Liver (tissue), 8 donors: ENCODE measurements at regions not wholly inside any gene's neighbourhood (a gene's known extent, or its start where the extent isn't known, plus 50 kb on each side); places are given as distances from the start of the nearest gene placed in this dataset.

Experiments
- DNase-seq: peaks from one replicate; pipeline ENCODE4 v3.0.0-alpha.2; 2017; ENCODE audit warnings: low spot score
- H3K27ac ChIP-seq, 2 donors: one replicate each; pipeline ENCODE4 v1.7.0; 2013; ENCODE audit warnings: inconsistent platforms in 2 of 2, low read length in 2 of 2, control low read depth in 1 of 2, low read depth in 1 of 2, mild to moderate bottlenecking in 1 of 2
- H3K27me3 ChIP-seq, 4 donors: one replicate each; pipeline versions ENCODE4 v1.6.1 to v1.7.0; 2013; ENCODE audit warnings: low read length in 3 of 4, inconsistent platforms in 1 of 4, mild to moderate bottlenecking in 1 of 4, moderate library complexity in 1 of 4; ENCODE audit not compliant: control insufficient read depth in 4 of 4, insufficient read depth in 4 of 4
- H3K36me3 ChIP-seq, 4 donors: one replicate each; pipeline versions ENCODE4 v1.6.1 to v1.7.0; 2013; ENCODE audit warnings: low read length in 3 of 4, mild to moderate bottlenecking in 3 of 4, low read depth in 1 of 4, moderate library complexity in 1 of 4; ENCODE audit not compliant: control insufficient read depth in 4 of 4, insufficient read depth in 3 of 4
- H3K4me1 ChIP-seq, 4 donors: one replicate each; pipeline versions ENCODE4 v1.6.1 to v1.7.0; 2013; ENCODE audit warnings: low read length in 3 of 4, mild to moderate bottlenecking in 3 of 4, moderate library complexity in 1 of 4; ENCODE audit not compliant: control insufficient read depth in 4 of 4, insufficient read depth in 4 of 4
- H3K4me3 ChIP-seq, 3 donors: one replicate each; pipeline versions ENCODE4 v1.6.1 to v1.7.0; 2013; ENCODE audit warnings: low read length in 3 of 3, control low read depth in 1 of 3, low read depth in 1 of 3, mild to moderate bottlenecking in 1 of 3
- H3K9ac ChIP-seq, 2 donors: one replicate each; pipeline ENCODE4 v1.7.0; 2013; ENCODE audit warnings: low read length in 2 of 2, mild to moderate bottlenecking in 2 of 2, moderate library complexity in 2 of 2, control low read depth in 1 of 2, low read depth in 1 of 2
- H3K9me3 ChIP-seq, 4 donors: one replicate each; pipeline versions ENCODE4 v1.6.1 to v1.7.0; 2013; ENCODE audit warnings: low read length in 3 of 4; ENCODE audit not compliant: control insufficient read depth in 4 of 4
- FOXA1 ChIP-seq: IDR thresholded peaks from 2 replicates; pipeline ENCODE4 v1.6.1; 2016; ENCODE audit warnings: antibody characterized with exemption
- HNF4G ChIP-seq: IDR thresholded peaks from 2 replicates; pipeline ENCODE4 v1.6.1; 2016; ENCODE audit warnings: antibody characterized with exemption
- JUND ChIP-seq, 2 donors: IDR thresholded peaks; 2 replicates each; pipeline ENCODE4 v1.6.1; 2016; ENCODE audit warnings: antibody characterized with exemption in 2 of 2
- NR2F2 ChIP-seq: IDR thresholded peaks from 2 replicates; pipeline ENCODE4 v1.6.1; 2016; ENCODE audit warnings: antibody characterized with exemption
- SP1 ChIP-seq: IDR thresholded peaks from 2 replicates; pipeline ENCODE4 v1.6.1; 2018; ENCODE audit warnings: antibody characterized with exemption, mild to moderate bottlenecking
- TAF1 ChIP-seq: conservative IDR thresholded peaks from 2 replicates; pipeline ENCODE4 v1.6.1; 2016; ENCODE audit warnings: antibody characterized with exemption, mild to moderate bottlenecking
- YY1 ChIP-seq: IDR thresholded peaks from 2 replicates; pipeline ENCODE4 v1.6.1; 2016; ENCODE audit warnings: antibody characterized with exemption, mild to moderate bottlenecking
- WGBS: extraction: QIAGEN DNeasy Blood & Tissue Kit; methylation state at CpG from one replicate; pipeline ENCODE4 v1.1.7; 2013; 5-methylcytosine and 5-hydroxymethylcytosine counted together
- TF ChIP-seq, protein P1 (sequence below): IDR thresholded peaks from 2 replicates; pipeline ENCODE4 v1.6.1; 2016; ENCODE audit warnings: antibody characterized with exemption, mild to moderate bottlenecking
- TF ChIP-seq, protein P2 (sequence below): IDR thresholded peaks from 2 replicates; pipeline ENCODE4 v1.6.1; 2016; ENCODE audit warnings: antibody characterized with exemption
- TF ChIP-seq, protein P3 (sequence below): fragments of 150-350 bp; IDR thresholded peaks from 2 replicates; pipeline ENCODE4 v1.5.1; 2017; ENCODE audit warnings: improper control_type of control experiment, low read depth, low read length; ENCODE audit not compliant: missing input control
- donor health status: healthy.
- donor health status: healthy.
- donor health status: healthy.
- donor health status: healthy.
- donor health status: healthy.

DNA sequence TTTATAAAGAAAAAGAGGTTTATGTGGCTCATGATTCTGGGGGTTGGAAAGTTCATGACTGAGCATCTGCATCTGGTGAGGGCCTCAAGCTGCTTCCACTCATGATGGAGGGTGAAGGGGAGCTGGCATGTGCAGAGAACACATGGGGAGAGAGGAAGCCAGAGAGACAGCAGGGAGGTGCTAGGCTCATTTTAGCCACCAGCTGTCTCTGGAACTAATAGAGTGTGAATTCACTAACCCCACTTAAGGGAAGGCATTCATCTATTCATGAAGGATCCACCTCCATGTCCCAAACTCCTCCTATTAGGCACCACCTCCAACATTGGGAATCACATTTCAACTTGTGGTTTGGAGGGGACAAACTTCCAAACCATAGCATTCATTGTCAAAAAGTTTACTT, 137.3 kb upstream of the PMEPA1 start:
- TF ChIP-seq, protein P1, sequence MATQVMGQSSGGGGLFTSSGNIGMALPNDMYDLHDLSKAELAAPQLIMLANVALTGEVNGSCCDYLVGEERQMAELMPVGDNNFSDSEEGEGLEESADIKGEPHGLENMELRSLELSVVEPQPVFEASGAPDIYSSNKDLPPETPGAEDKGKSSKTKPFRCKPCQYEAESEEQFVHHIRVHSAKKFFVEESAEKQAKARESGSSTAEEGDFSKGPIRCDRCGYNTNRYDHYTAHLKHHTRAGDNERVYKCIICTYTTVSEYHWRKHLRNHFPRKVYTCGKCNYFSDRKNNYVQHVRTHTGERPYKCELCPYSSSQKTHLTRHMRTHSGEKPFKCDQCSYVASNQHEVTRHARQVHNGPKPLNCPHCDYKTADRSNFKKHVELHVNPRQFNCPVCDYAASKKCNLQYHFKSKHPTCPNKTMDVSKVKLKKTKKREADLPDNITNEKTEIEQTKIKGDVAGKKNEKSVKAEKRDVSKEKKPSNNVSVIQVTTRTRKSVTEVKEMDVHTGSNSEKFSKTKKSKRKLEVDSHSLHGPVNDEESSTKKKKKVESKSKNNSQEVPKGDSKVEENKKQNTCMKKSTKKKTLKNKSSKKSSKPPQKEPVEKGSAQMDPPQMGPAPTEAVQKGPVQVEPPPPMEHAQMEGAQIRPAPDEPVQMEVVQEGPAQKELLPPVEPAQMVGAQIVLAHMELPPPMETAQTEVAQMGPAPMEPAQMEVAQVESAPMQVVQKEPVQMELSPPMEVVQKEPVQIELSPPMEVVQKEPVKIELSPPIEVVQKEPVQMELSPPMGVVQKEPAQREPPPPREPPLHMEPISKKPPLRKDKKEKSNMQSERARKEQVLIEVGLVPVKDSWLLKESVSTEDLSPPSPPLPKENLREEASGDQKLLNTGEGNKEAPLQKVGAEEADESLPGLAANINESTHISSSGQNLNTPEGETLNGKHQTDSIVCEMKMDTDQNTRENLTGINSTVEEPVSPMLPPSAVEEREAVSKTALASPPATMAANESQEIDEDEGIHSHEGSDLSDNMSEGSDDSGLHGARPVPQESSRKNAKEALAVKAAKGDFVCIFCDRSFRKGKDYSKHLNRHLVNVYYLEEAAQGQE, result no peak
- TF ChIP-seq, protein P2, sequence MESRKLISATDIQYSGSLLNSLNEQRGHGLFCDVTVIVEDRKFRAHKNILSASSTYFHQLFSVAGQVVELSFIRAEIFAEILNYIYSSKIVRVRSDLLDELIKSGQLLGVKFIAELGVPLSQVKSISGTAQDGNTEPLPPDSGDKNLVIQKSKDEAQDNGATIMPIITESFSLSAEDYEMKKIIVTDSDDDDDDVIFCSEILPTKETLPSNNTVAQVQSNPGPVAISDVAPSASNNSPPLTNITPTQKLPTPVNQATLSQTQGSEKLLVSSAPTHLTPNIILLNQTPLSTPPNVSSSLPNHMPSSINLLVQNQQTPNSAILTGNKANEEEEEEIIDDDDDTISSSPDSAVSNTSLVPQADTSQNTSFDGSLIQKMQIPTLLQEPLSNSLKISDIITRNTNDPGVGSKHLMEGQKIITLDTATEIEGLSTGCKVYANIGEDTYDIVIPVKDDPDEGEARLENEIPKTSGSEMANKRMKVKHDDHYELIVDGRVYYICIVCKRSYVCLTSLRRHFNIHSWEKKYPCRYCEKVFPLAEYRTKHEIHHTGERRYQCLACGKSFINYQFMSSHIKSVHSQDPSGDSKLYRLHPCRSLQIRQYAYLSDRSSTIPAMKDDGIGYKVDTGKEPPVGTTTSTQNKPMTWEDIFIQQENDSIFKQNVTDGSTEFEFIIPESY, result no peak
- no peak for TF ChIP-seq SP1
- Histone ChIP-seq H3K4me1 (no peaks in the 10 kb centered on the region), H3K27me3 (peaks cover 0 to 3% (median 0%) of the 10 kb centered on the region in 4 donors), H3K27ac (no peak overlapping the region), H3K36me3 (no peaks in the 10 kb centered on the region), H3K9me3 (no peaks in the 10 kb centered on the region), H3K9ac (no peak overlapping the region), H3K4me3 (no peak overlapping the region)
- no peak for DNase-seq

DNA sequence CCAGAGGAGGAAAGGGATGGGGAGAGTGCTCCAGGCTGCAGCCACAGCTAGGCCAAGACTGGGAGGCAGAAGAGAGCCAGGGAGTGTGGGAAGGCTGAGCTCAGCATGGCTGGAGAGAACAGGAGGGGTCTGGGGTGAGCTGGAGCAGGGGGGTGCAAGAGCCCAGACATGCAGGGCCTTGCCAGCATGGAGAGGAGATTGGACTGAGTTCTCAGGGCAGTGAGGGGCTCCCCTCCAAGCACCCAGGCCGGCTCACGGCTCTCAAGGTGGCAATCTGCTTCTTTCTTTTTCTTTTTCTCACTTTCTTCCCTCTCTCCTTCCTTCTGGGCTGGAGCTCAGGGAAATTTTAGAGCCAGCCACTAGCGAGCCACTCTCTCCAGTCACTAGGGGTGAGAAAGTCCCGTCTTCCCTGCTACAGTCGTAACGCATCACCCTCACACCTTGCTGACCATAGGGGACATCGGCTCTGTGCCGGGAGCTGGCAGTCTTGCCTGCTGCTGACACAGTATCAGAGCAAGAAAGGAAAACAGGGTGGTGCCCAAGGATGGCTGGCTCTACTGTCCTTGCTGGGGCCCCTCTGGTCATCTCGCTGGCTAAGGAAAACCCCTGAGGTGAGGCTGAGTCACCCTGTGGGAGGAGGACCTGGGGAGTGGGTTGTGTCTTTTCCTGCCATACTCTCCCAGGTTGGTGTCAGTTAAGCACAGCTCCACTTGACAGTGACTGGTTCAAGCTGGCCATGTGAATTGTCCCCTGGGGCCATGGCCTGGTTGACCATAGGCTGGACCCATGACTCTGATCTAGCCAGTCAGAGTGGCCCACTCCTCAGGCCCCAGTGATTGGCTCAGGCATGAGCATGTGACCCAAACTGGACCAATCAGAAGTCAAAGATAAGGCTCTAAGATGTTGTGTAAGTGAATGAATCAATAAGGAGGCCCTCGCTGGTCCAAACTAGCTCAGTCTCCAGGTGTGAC, 135.1 kb upstream of the PMEPA1 start:
- peak; percentile 30 for DNase-seq
- Histone ChIP-seq H3K4me3 (no peak overlapping the region), H3K27ac (no peak overlapping the region), H3K27me3 (peaks cover 0 to 3% (median 0%) of the 10 kb centered on the region in 4 donors), H3K9me3 (no peaks in the 10 kb centered on the region), H3K9ac (no peak overlapping the region), H3K4me1 (no peaks in the 10 kb centered on the region), H3K36me3 (no peaks in the 10 kb centered on the region)
- no peak for TF ChIP-seq FOXA1
- TF ChIP-seq, protein P3, sequence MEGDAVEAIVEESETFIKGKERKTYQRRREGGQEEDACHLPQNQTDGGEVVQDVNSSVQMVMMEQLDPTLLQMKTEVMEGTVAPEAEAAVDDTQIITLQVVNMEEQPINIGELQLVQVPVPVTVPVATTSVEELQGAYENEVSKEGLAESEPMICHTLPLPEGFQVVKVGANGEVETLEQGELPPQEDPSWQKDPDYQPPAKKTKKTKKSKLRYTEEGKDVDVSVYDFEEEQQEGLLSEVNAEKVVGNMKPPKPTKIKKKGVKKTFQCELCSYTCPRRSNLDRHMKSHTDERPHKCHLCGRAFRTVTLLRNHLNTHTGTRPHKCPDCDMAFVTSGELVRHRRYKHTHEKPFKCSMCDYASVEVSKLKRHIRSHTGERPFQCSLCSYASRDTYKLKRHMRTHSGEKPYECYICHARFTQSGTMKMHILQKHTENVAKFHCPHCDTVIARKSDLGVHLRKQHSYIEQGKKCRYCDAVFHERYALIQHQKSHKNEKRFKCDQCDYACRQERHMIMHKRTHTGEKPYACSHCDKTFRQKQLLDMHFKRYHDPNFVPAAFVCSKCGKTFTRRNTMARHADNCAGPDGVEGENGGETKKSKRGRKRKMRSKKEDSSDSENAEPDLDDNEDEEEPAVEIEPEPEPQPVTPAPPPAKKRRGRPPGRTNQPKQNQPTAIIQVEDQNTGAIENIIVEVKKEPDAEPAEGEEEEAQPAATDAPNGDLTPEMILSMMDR, result no peak
- 78% methylated on average over 10 of the region's 10 CpGs for WGBS

DNA sequence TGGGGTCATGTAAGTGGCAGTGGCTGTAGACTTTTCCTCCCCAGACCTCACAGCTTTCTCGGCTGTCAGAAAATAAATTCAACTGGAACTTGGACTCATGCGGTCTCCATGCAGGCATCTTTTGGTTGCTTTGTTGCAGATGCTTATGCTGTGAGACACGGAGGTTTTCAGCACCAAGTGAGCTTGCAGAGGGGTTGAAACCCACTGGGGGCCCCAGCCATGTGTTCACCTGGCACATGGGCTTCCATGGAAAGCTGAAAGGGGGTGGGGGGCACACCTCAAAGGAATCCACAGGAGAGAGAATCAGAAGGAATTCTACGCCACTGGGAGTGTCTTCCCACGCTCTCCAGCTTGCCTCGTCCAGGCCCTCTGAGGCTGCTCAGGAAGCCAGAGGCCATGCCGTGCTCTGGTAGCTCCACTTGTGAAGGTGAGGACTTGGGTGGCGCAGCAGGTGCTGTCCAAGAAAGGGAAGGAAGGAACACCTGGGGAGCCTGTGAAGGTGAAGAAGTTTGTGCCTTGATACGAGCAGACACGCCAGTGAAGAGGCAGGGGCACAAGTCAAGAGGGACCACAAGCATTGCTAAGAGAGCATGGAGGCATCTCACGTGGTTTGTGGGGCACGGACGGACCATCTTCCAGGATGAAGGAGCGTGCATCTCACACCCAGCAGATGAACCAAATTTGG, 134.3 kb upstream of the PMEPA1 start:
- Histone ChIP-seq H3K9me3 (no peaks in the 10 kb centered on the region), H3K9ac (no peak overlapping the region), H3K27me3 (peaks cover 0 to 3% (median 0%) of the 10 kb centered on the region in 4 donors), H3K36me3 (no peaks in the 10 kb centered on the region), H3K4me3 (no peak overlapping the region), H3K4me1 (no peaks in the 10 kb centered on the region), H3K27ac (no peak overlapping the region)
- DNase-seq, result peak; percentile 24
- 85% methylated on average over 14 of the region's 14 CpGs for WGBS
- TF ChIP-seq HNF4G (no peak), FOXA1 (no peak), SP1 (no peak), YY1 (no peak), NR2F2 (no peak), JUND (IDR thresholded peaks at IDR 0.05) (no peak), TAF1 (no peak)
- TF ChIP-seq, protein P1, result no peak
- TF ChIP-seq, protein P3, result no peak
